ENCODE measurements at regions not wholly inside any gene's neighbourhood (a gene's known extent, or its start where the extent isn't known, plus 50 kb on each side); places are given as distances from the start of the nearest gene placed in this dataset.

GRCh38 chr3:14265246-14265962 lies 86.8 kb downstream of the LSM3 start:
- no peak for TF ChIP-seq ZNF121 (CRISPR knock-in tag; IDR thresholded peaks at IDR 0.05)
- TF ChIP-seq EMX1 (CRISPR knock-in tag; IDR thresholded peaks at IDR 0.05): no peak
- CTCF ChIA-PET: interaction anchor here (0.9 kb wide), 1 partner anchor 104 kb away, joined by 3 read pairs; no protein-coding TSS in a partner anchor
- Mint-ChIP-seq H3K27me3 (ENCODE audit: low read depth) (peaks cover 16% of the 10 kb centered on the region), H3K4me1 (peaks cover 28% of the 10 kb centered on the region), H3K36me3 (peaks cover 19% of the 10 kb centered on the region), H3K27ac (no peak overlapping the region), H3K4me3 (no peak overlapping the region), H3K9me3 (peaks cover 27% of the 10 kb centered on the region)
- DNase-seq (ENCODE audit: low spot score): no peak
- POLR2A ChIA-PET: no interaction called here
- no peak for ATAC-seq

GRCh38 chr3:14266361-14266760 lies 87.7 kb downstream of the LSM3 start:
- ChIA-PET POLR2A (no interaction called here), CTCF (interaction anchor here (0.7 to 1.2 kb wide), 2 partner anchors 63 to 192 kb away, joined by 3 read pairs; no protein-coding TSS in a partner anchor)
- H3K4me3 Mint-ChIP-seq: no peak overlapping the region
- DNase-seq (ENCODE audit: low spot score) (no peak), ATAC-seq (no peak; the same call in 1 of the 2 replicates)
- peaks cover 27% of the 10 kb centered on the region for H3K9me3 Mint-ChIP-seq
- peaks cover 27% of the 10 kb centered on the region for H3K4me1 Mint-ChIP-seq
- no peak overlapping the region for H3K27ac Mint-ChIP-seq
- peaks cover 19% of the 10 kb centered on the region for H3K36me3 Mint-ChIP-seq
- peaks cover 16% of the 10 kb centered on the region for H3K27me3 Mint-ChIP-seq (ENCODE audit: low read depth)
- TF ChIP-seq ZNF671 (CRISPR knock-in tag; IDR thresholded peaks at IDR 0.05) (no peak), USF2 (CRISPR knock-in tag; IDR thresholded peaks at IDR 0.05) (no peak), PRRX2 (CRISPR knock-in tag; IDR thresholded peaks at IDR 0.05) (no peak), MLX (CRISPR knock-in tag; IDR thresholded peaks at IDR 0.05) (no peak), ZNF396 (CRISPR knock-in tag; IDR thresholded peaks at IDR 0.05; ENCODE audit: borderline replicate concordance) (no peak), AFF4 (CRISPR knock-in tag; IDR thresholded peaks at IDR 0.05; ENCODE audit: borderline replicate concordance) (no peak), CTCF (IDR thresholded peaks at IDR 0.05) (no peak), AR (CRISPR knock-in tag; IDR thresholded peaks at IDR 0.05) (no peak), ATF6 (CRISPR knock-in tag; IDR thresholded peaks at IDR 0.05) (no peak), RELA (CRISPR knock-in tag; IDR thresholded peaks at IDR 0.05; ENCODE audit: borderline replicate concordance) (no peak), HMGA2 (CRISPR knock-in tag; IDR thresholded peaks at IDR 0.05) (no peak), KAT7 (CRISPR knock-in tag; IDR thresholded peaks at IDR 0.05; ENCODE audit: borderline replicate concordance) (no peak), FOXP1 (CRISPR knock-in tag; IDR thresholded peaks at IDR 0.05; ENCODE audit: borderline replicate concordance) (no peak), NFYB (CRISPR knock-in tag; conservative IDR thresholded peaks at IDR 0.05; ENCODE audit: low read depth) (no peak), ELF4 (CRISPR knock-in tag; IDR thresholded peaks at IDR 0.05; ENCODE audit: low read depth) (no peak), ZNF416 (CRISPR knock-in tag; IDR thresholded peaks at IDR 0.05) (no peak), NR3C1 (CRISPR knock-in tag; conservative IDR thresholded peaks at IDR 0.05; ENCODE audit: low read depth) (no peak), ZNF281 (CRISPR knock-in tag; IDR thresholded peaks at IDR 0.05) (no peak)

All from WTC11 (cell line).